ENCODE measurements at regions not wholly inside any gene's neighbourhood (a gene's known extent, or its start where the extent isn't known, plus 50 kb on each side); places are given as distances from the start of the nearest gene placed in this dataset.

DNA sequence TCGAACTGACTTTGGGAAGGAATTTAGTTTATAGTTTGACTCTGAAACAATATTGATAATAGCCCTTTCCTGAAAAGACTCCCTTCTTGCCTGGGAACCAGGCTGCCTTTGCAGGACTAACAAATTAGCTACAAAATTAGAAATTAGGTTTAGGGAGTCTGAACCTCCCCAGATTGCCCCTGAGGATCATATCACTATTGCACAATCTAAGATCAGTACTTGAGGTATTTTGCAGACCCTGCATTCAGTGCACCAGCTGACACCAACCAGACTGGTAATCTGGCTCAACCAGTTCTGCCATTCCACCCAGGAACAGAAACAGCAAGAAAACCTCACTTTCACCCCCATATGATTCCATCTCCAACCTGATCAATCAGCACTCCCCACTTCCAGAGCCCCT is 131.8 kb upstream of the GALNT5 start:
- no peaks in the 10 kb centered on the region; the same call in 1 of the 2 replicates for H3K27me3 ChIP-seq (replicated peaks; ENCODE audit: control insufficient read depth, insufficient read depth, low read length)
- H3K4me3 ChIP-seq (replicated peaks; ENCODE audit: low read depth, low read length): no peak overlapping the region
- TF ChIP-seq, protein P1, sequence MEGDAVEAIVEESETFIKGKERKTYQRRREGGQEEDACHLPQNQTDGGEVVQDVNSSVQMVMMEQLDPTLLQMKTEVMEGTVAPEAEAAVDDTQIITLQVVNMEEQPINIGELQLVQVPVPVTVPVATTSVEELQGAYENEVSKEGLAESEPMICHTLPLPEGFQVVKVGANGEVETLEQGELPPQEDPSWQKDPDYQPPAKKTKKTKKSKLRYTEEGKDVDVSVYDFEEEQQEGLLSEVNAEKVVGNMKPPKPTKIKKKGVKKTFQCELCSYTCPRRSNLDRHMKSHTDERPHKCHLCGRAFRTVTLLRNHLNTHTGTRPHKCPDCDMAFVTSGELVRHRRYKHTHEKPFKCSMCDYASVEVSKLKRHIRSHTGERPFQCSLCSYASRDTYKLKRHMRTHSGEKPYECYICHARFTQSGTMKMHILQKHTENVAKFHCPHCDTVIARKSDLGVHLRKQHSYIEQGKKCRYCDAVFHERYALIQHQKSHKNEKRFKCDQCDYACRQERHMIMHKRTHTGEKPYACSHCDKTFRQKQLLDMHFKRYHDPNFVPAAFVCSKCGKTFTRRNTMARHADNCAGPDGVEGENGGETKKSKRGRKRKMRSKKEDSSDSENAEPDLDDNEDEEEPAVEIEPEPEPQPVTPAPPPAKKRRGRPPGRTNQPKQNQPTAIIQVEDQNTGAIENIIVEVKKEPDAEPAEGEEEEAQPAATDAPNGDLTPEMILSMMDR (IDR thresholded peaks at IDR 0.05; ENCODE audit: insufficient read depth, low read length, poor library complexity, severe bottlenecking): no peak
- no peaks in the 10 kb centered on the region for H3K36me3 ChIP-seq (ENCODE audit: control insufficient read depth, insufficient read depth, low read length)
- no peak for DNase-seq (ENCODE audit: extremely low read depth, insufficient read length)

DNA sequence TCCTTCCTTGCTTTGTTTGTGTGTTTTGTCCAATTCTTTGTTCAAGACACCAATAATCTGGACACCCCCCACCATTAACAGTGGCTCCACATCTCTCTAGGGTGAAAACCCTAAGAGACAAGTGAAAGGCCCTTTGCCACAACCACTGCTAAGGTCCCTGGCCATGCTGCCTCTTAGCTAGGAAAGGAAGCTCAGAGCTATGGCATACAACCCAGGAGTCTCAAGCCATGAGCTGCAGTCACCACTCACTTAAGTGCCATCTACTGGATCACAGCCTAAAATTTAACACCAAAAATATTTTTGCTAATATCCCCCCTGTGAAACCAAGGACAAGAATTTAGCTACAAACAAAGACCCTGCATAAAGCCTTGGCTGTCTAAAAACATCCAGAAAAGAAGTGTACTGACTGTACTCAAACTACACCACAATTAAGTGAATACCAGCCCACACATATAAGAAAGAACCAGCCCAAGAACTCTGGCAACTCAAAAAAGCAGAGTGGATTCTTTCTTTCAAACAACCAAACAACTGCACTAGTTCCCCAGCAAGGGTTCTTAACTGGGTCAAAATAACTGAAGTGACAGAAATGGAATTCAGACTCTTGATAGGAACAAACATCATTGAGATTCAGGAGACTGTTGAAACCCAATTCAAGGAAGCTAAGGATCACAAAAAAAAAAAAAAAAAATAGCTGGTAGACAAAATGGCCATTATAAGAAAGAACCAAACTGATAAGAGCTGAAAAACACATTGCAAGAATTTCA is 130.1 kb upstream of the GALNT5 start:
- Histone ChIP-seq H3K36me3 (ENCODE audit: control insufficient read depth, insufficient read depth, low read length) (no peaks in the 10 kb centered on the region), H3K4me3 (replicated peaks; ENCODE audit: low read depth, low read length) (no peak overlapping the region), H3K27me3 (replicated peaks; ENCODE audit: control insufficient read depth, insufficient read depth, low read length) (no peaks in the 10 kb centered on the region; the same call in 1 of the 2 replicates)
- no peak for DNase-seq (ENCODE audit: extremely low read depth, insufficient read length)
- TF ChIP-seq, protein P1 (IDR thresholded peaks at IDR 0.05; ENCODE audit: insufficient read depth, low read length, poor library complexity, severe bottlenecking): no peak

DNA sequence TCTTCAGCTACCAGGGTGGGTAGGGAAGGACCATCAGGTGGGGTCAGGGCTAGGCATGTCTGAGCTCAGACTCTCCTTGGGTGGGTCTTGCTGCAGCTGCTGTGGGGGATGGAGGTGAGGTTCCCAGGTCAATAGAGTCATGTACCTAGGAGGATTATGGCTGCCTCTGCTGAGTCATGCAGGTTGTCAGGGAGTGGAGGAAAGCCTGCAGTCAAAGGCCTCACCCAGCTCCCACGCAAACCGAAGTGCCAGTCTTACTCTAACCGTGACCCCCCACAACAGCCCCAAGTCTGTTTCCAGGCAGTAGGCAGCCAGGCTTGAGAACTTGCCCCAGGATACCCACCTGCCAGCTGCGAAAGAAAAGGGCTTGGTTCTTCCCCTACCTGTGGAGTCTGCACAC is 113.6 kb upstream of the GALNT5 start:
- TF ChIP-seq, protein P1 (IDR thresholded peaks at IDR 0.05; ENCODE audit: insufficient read depth, low read length, poor library complexity, severe bottlenecking): no peak
- DNase-seq (ENCODE audit: extremely low read depth, insufficient read length): no peak
- H3K36me3 ChIP-seq (ENCODE audit: control insufficient read depth, insufficient read depth, low read length): no peaks in the 10 kb centered on the region
- H3K4me3 ChIP-seq (replicated peaks; ENCODE audit: low read depth, low read length): no peak overlapping the region
- H3K27me3 ChIP-seq (replicated peaks; ENCODE audit: control insufficient read depth, insufficient read depth, low read length): no peaks in the 10 kb centered on the region

DNA sequence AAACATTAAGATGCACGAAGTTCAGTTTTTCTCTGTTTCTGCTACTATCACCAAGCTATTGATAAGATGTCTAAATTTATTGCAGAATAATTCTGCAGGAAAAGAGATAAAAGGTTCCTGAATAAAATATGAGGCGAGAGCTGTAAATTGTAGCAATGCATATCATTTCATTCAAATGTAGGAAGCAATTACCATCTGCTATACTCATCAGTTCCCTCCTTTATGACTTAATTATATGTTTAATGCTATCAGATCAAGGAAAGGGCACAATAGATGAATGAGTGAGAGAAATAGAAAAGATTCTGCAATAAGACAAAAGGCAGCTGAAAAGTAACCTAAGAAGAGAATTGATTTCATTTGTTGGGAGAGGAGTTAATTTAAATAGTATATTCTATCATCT is 108.2 kb upstream of the GALNT5 start:
- no peaks in the 10 kb centered on the region for H3K36me3 ChIP-seq (ENCODE audit: control insufficient read depth, insufficient read depth, low read length)
- no peak for DNase-seq (ENCODE audit: extremely low read depth, insufficient read length)
- no peak overlapping the region for H3K4me3 ChIP-seq (replicated peaks; ENCODE audit: low read depth, low read length)
- no peaks in the 10 kb centered on the region for H3K27me3 ChIP-seq (replicated peaks; ENCODE audit: control insufficient read depth, insufficient read depth, low read length)
- TF ChIP-seq, protein P1 (IDR thresholded peaks at IDR 0.05; ENCODE audit: insufficient read depth, low read length, poor library complexity, severe bottlenecking): no peak

DNA sequence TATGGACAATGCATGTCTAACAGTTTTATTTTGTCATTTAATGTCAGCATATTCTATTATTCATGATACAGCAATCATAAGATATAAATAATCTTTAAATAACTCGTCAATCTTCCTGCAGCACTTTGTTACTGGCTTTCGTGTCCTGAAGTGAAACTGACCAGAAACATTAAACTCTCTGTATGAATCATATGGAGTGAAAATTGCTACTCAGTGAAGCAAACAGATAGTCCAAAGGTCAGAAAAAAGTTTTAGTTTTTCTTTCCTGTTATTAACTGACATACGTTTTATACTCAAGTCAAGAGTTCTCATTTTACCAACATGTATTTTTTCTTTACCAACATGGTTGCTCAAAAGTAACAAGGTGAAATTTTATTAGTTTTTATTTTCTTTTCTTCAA is 106.8 kb upstream of the GALNT5 start:
- no peak overlapping the region for H3K4me3 ChIP-seq (replicated peaks; ENCODE audit: low read depth, low read length)
- TF ChIP-seq, protein P1 (IDR thresholded peaks at IDR 0.05; ENCODE audit: insufficient read depth, low read length, poor library complexity, severe bottlenecking): no peak
- H3K27me3 ChIP-seq (replicated peaks; ENCODE audit: control insufficient read depth, insufficient read depth, low read length): no peaks in the 10 kb centered on the region
- no peaks in the 10 kb centered on the region for H3K36me3 ChIP-seq (ENCODE audit: control insufficient read depth, insufficient read depth, low read length)
- peak; percentile 40 for DNase-seq (ENCODE audit: extremely low read depth, insufficient read length)

Data from GM06990 (cell line).